Type B pancreatic cell (in vitro differentiated cells): ENCODE measurements at regions not wholly inside any gene's neighbourhood (a gene's known extent, or its start where the extent isn't known, plus 50 kb on each side); places are given as distances from the start of the nearest gene placed in this dataset.

Experiments used
- DNase-seq: peaks from one replicate; pipeline ENCODE4 v3.0.0; 2021; ENCODE audit warnings: mixed read lengths; ENCODE audit not compliant: unreplicated experiment; ENCODE audit errors: extremely low spot score
- H3K27ac Mint-ChIP-seq: 2 replicates; pipeline ENCODE4 v1.8.0; 2021; ENCODE audit warnings: mild to moderate bottlenecking, mixed read lengths
- H3K27me3 Mint-ChIP-seq: 2 replicates; pipeline ENCODE4 v1.8.0; 2021; ENCODE audit warnings: mixed read lengths
- H3K36me3 Mint-ChIP-seq: 2 replicates; pipeline ENCODE4 v1.8.0; 2021; ENCODE audit warnings: mixed read lengths
- H3K4me1 Mint-ChIP-seq: one replicate; pipeline ENCODE4 v1.8.0; 2021; ENCODE audit warnings: mixed read lengths; ENCODE audit not compliant: unreplicated experiment
- H3K4me3 Mint-ChIP-seq: 2 replicates; pipeline ENCODE4 v1.8.0; 2021; ENCODE audit warnings: mild to moderate bottlenecking, mixed read lengths
- H3K9me3 Mint-ChIP-seq: 2 replicates; pipeline ENCODE4 v1.8.0; 2021; ENCODE audit warnings: mixed read lengths
- CTCF ChIP-seq: fragments of 200-600 bp; sonication (generic); conservative IDR thresholded peaks from 2 replicates; pipeline ENCODE4 v1.5.0; 2021; ENCODE audit warnings: antibody characterized with exemption, mild to moderate bottlenecking

- Mint-ChIP-seq H3K27ac (no peak overlapping the region), H3K9me3 (peaks cover 7% of the 10 kb centered on the region), H3K27me3 (no peaks in the 10 kb centered on the region), H3K4me3 (no peak overlapping the region), H3K36me3 (no peaks in the 10 kb centered on the region), H3K4me1 (no peaks in the 10 kb centered on the region)
- TF ChIP-seq CTCF = no peak
- no peak for DNase-seq
These were observed 220.5 kb upstream of the RPS6KA3 start for GRCh38 chrX:20487227-20487626.

GRCh38 chrX:20481632-20482031 is 214.9 kb upstream of the RPS6KA3 start:
- no peak for TF ChIP-seq CTCF
- H3K9me3 Mint-ChIP-seq = no peaks in the 10 kb centered on the region
- no peak overlapping the region for H3K4me3 Mint-ChIP-seq
- H3K27me3 Mint-ChIP-seq = no peaks in the 10 kb centered on the region
- H3K27ac Mint-ChIP-seq = no peak overlapping the region
- H3K4me1 Mint-ChIP-seq = no peaks in the 10 kb centered on the region
- H3K36me3 Mint-ChIP-seq = no peaks in the 10 kb centered on the region
- no peak for DNase-seq

- DNase-seq = no peak
- no peak for TF ChIP-seq CTCF
- Mint-ChIP-seq H3K4me3 (no peak overlapping the region), H3K27me3 (no peaks in the 10 kb centered on the region), H3K36me3 (no peaks in the 10 kb centered on the region), H3K27ac (no peak overlapping the region), H3K9me3 (no peaks in the 10 kb centered on the region), H3K4me1 (no peaks in the 10 kb centered on the region)
These were observed 213.2 kb upstream of the RPS6KA3 start for GRCh38 chrX:20479896-20480295.

- Mint-ChIP-seq H3K9me3 (no peaks in the 10 kb centered on the region), H3K4me3 (no peak overlapping the region), H3K27me3 (no peaks in the 10 kb centered on the region), H3K27ac (no peak overlapping the region), H3K4me1 (no peaks in the 10 kb centered on the region), H3K36me3 (no peaks in the 10 kb centered on the region)
- TF ChIP-seq CTCF = no peak
- no peak for DNase-seq
These were observed 212.3 kb upstream of the RPS6KA3 start for GRCh38 chrX:20479048-20479447.

- H3K36me3 Mint-ChIP-seq = no peaks in the 10 kb centered on the region
These were observed 211.3 kb upstream of the RPS6KA3 start for GRCh38 chrX:20477836-20478524.

More at GRCh38 chrX:20477836-20478524, 211.3 kb upstream of the RPS6KA3 start:
- Mint-ChIP-seq H3K4me3 (no peak overlapping the region), H3K27me3 (no peaks in the 10 kb centered on the region), H3K27ac (no peak overlapping the region), H3K4me1 (no peaks in the 10 kb centered on the region), H3K9me3 (no peaks in the 10 kb centered on the region)
- DNase-seq = no peak
- no peak for TF ChIP-seq CTCF
